Astrocyte (in vitro differentiated cells and primary cell): ENCODE measurements at regions not wholly inside any gene's neighbourhood (a gene's known extent, or its start where the extent isn't known, plus 50 kb on each side); places are given as distances from the start of the nearest gene placed in this dataset.

Experiments
- CTCF ChIP-seq: IDR thresholded peaks from 2 replicates; pipeline ENCODE4 v1.5.1; 2011; ENCODE audit warnings: low read depth, mild to moderate bottlenecking, inconsistent platforms, low read length, moderate library complexity; ENCODE audit not compliant: insufficient read depth
- EZH2 ChIP-seq: IDR thresholded peaks from 2 replicates; pipeline ENCODE4 v1.6.1; 2012; ENCODE audit warnings: mild to moderate bottlenecking, low read length, inconsistent platforms; ENCODE audit not compliant: insufficient read depth

- TF ChIP-seq CTCF (no peak), EZH2 (no peak)
Measured at GRCh38 chr1:78437396-78437795, 53.4 kb upstream of the PTGFR start.
